GM12878 (cell line): ENCODE measurements at regions not wholly inside any gene's neighbourhood (a gene's known extent, or its start where the extent isn't known, plus 50 kb on each side); places are given as distances from the start of the nearest gene placed in this dataset.

Experiments
- CHD1 ChIP-seq: IDR thresholded peaks from 2 replicates; pipeline ENCODE4 v1.6.1; 2012; ENCODE audit warnings: low read depth, low read length, improper control_type of control experiment
- CTCF ChIP-seq, 3 experiments: IDR thresholded peaks in 2 of 3; conservative IDR thresholded peaks in 1 of 3; 2 replicates each; pipeline ENCODE4 v1.5.1; 2011; ENCODE audit warnings: low read depth in 3 of 3, low read length in 3 of 3, mild to moderate bottlenecking in 3 of 3, control low read depth in 2 of 3, moderate library complexity in 2 of 3, inconsistent platforms in 1 of 3, mixed read lengths in 1 of 3; ENCODE audit not compliant: control insufficient read depth in 2 of 3, insufficient read depth in 1 of 3; ENCODE audit errors: extremely low read depth in 1 of 3
- EZH2 ChIP-seq: IDR thresholded peaks from 2 replicates; pipeline ENCODE4 v1.6.1; 2012; ENCODE audit warnings: low read depth, mild to moderate bottlenecking, control low read depth, inconsistent platforms, low read length, borderline replicate concordance; ENCODE audit not compliant: control insufficient read depth
- POLR2A ChIP-seq: IDR thresholded peaks from 2 replicates; pipeline ENCODE4 v1.6.1; 2011; ENCODE audit warnings: low read depth, mild to moderate bottlenecking, low read length
- TCF12 ChIP-seq: IDR thresholded peaks from 2 replicates; pipeline ENCODE4 v1.6.1; 2011; ENCODE audit warnings: low read depth, mild to moderate bottlenecking, low read length

- TF ChIP-seq POLR2A (no peak), CHD1 (no peak), EZH2 (no peak), CTCF (IDR thresholded peaks at IDR 0.05 in 2 of 3, conservative IDR thresholded peaks at IDR 0.05 in 1 of 3; ENCODE audit: control insufficient read depth in 2 of 3, extremely low read depth in 1 of 3, insufficient read depth in 1 of 3, low read depth in 3 of 3, low read length in 3 of 3) (no peak), TCF12 (no peak)
Measured at GRCh38 chr6:4421837-4422236, 286.5 kb upstream of the ECI2 start.
